GM12878 (cell line): ENCODE measurements at regions not wholly inside any gene's neighbourhood (a gene's known extent, or its start where the extent isn't known, plus 50 kb on each side); places are given as distances from the start of the nearest gene placed in this dataset.

Source experiments
- CTCF ChIP-seq, 3 experiments: IDR thresholded peaks in 2 of 3; conservative IDR thresholded peaks in 1 of 3; 2 replicates each; pipeline ENCODE4 v1.5.1; 2011; ENCODE audit warnings: low read depth in 3 of 3, low read length in 3 of 3, mild to moderate bottlenecking in 3 of 3, control low read depth in 2 of 3, moderate library complexity in 2 of 3, inconsistent platforms in 1 of 3, mixed read lengths in 1 of 3; ENCODE audit not compliant: control insufficient read depth in 2 of 3, insufficient read depth in 1 of 3; ENCODE audit errors: extremely low read depth in 1 of 3
- EP300 ChIP-seq, 2 experiments: fragments of 150-350 bp in 1 of 2; IDR thresholded peaks; 2 replicates each; pipeline ENCODE4 v1.6.1; 2011 to 2012; ENCODE audit warnings: low read depth in 2 of 2, low read length in 2 of 2, borderline replicate concordance in 1 of 2, improper control_type of control experiment in 1 of 2, inconsistent platforms in 1 of 2; ENCODE audit not compliant: control insufficient read depth in 1 of 2
- EZH2 ChIP-seq: IDR thresholded peaks from 2 replicates; pipeline ENCODE4 v1.6.1; 2012; ENCODE audit warnings: low read depth, mild to moderate bottlenecking, control low read depth, inconsistent platforms, low read length, borderline replicate concordance; ENCODE audit not compliant: control insufficient read depth
- MTA3 ChIP-seq: IDR thresholded peaks from 2 replicates; pipeline ENCODE4 v1.6.1; 2012; ENCODE audit warnings: low read length, inconsistent platforms, borderline replicate concordance
- RAD21 ChIP-seq: IDR thresholded peaks from 2 replicates; pipeline ENCODE4 v1.6.1; 2011; ENCODE audit warnings: mild to moderate bottlenecking, low read depth, low read length, moderate library complexity; ENCODE audit not compliant: insufficient read depth
- SRF ChIP-seq, 2 experiments: IDR thresholded peaks; 2 replicates each; pipeline ENCODE4 v1.6.1; 2011; ENCODE audit warnings: low read depth in 2 of 2, low read length in 2 of 2, mild to moderate bottlenecking in 1 of 2, moderate library complexity in 1 of 2
- ZBTB33 ChIP-seq: fragments of 450-650 bp; IDR thresholded peaks from 2 replicates; pipeline ENCODE4 v1.6.1; 2017; ENCODE audit warnings: mild to moderate bottlenecking
- ZBTB40 ChIP-seq: fragments of 450-650 bp; IDR thresholded peaks from 2 replicates; pipeline ENCODE4 v1.6.1; 2016; ENCODE audit warnings: mild to moderate bottlenecking, moderate library complexity, borderline replicate concordance
- ZNF24 ChIP-seq: fragments of 450-650 bp; IDR thresholded peaks from 2 replicates; pipeline ENCODE4 v1.6.1; 2017; ENCODE audit warnings: antibody characterized with exemption, mild to moderate bottlenecking

- no peak for TF ChIP-seq ZBTB40
- no peak for TF ChIP-seq CTCF (IDR thresholded peaks at IDR 0.05 in 2 of 3, conservative IDR thresholded peaks at IDR 0.05 in 1 of 3; ENCODE audit: control insufficient read depth in 2 of 3, extremely low read depth in 1 of 3, insufficient read depth in 1 of 3, low read depth in 3 of 3, low read length in 3 of 3)
- TF ChIP-seq ZBTB33, result no peak
- TF ChIP-seq EP300 (IDR thresholded peaks at IDR 0.05; ENCODE audit: borderline replicate concordance in 1 of 2, control insufficient read depth in 1 of 2, low read depth in 2 of 2, low read length in 2 of 2), result no peak
- no peak for TF ChIP-seq RAD21
- TF ChIP-seq ZNF24, result no peak
- no peak for TF ChIP-seq EZH2
- TF ChIP-seq MTA3, result no peak
- TF ChIP-seq SRF (IDR thresholded peaks at IDR 0.05; ENCODE audit: low read depth in 2 of 2, low read length in 2 of 2), result no peak
These were observed 502.8 kb upstream of the KIF2B start for GRCh38 chr17:53319947-53320346.
